Effector memory CD8-positive, alpha-beta T cell (primary cell): ENCODE measurements at regions not wholly inside any gene's neighbourhood (a gene's known extent, or its start where the extent isn't known, plus 50 kb on each side); places are given as distances from the start of the nearest gene placed in this dataset.
"Not testable (repeated sequence)": the region's sequence is repeated elsewhere in the genome, so short reads cannot be mapped to it uniquely, and the experiment has no call there.

Source experiments
- ATAC-seq: fragments of 150-1000 bp; cut with Tn5 transposase; replicated peaks from 2 replicates; pipeline ENCODE4 v1.10.0; 2021; ENCODE audit warnings: mild to moderate bottlenecking, moderate library complexity
- DNase-seq, 3 experiments: peaks; one replicate each; pipeline ENCODE4 v3.0.0; 2021
- H3K27ac Mint-ChIP-seq, 2 donors: one replicate each; pipeline ENCODE4 v1.8.0; 2022; ENCODE audit warnings: mild to moderate bottlenecking in 2 of 2, mixed read lengths in 2 of 2, moderate library complexity in 2 of 2
- H3K27me3 Mint-ChIP-seq, 2 donors: one replicate each; pipeline ENCODE4 v1.8.0; 2022; ENCODE audit warnings: mixed read lengths in 2 of 2
- H3K36me3 Mint-ChIP-seq: one replicate; pipeline ENCODE4 v1.8.0; 2022; ENCODE audit warnings: mild to moderate bottlenecking, moderate library complexity, mixed read lengths; ENCODE audit not compliant: insufficient read depth
- H3K4me1 Mint-ChIP-seq, 2 donors: one replicate each; pipeline ENCODE4 v1.8.0; 2022; ENCODE audit warnings: low read depth in 2 of 2, mixed read lengths in 2 of 2
- H3K4me3 Mint-ChIP-seq, 2 donors: one replicate each; pipeline ENCODE4 v1.8.0; 2022; ENCODE audit warnings: mild to moderate bottlenecking in 2 of 2, mixed read lengths in 2 of 2, moderate library complexity in 2 of 2
- H3K9me3 Mint-ChIP-seq, 2 donors: one replicate each; pipeline ENCODE4 v1.8.0; 2022; ENCODE audit warnings: mixed read lengths in 2 of 2

DNA sequence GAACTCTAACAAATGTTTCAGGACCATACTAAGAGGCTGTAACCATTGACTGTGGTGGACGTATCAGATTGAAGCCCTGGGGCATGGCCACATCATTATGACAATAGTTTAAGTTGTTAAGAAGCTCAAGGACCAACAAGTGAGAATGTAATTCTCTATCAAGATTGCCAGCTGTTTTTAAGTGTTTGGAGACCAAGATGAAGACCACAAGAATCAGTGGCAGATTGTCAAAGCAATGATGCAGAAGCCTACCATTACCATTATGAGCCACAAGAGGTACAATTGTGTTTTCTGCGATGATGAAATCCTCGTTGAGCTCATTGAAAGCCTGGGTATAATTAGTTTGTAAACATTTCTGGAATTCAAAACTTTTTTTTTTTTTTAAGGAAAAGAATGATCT, 261.1 kb upstream of the ZEB2 start:
- no peak overlapping the region for H3K4me3 Mint-ChIP-seq
- no peaks in the 10 kb centered on the region for H3K9me3 Mint-ChIP-seq
- H3K36me3 Mint-ChIP-seq: no peaks in the 10 kb centered on the region
- peaks cover 9 to 14% of the 10 kb centered on the region in 2 donors for H3K27me3 Mint-ChIP-seq
- ATAC-seq (no peak), DNase-seq (no peak)
- no peak overlapping the region for H3K27ac Mint-ChIP-seq
- H3K4me1 Mint-ChIP-seq: no peaks in the 10 kb centered on the region

- Mint-ChIP-seq H3K27me3 (peaks cover 5 to 9% of the 10 kb centered on the region in 2 donors), H3K4me1 (no peaks in the 10 kb centered on the region), H3K27ac (no peak overlapping the region), H3K36me3 (no peaks in the 10 kb centered on the region), H3K9me3 (no peaks in the 10 kb centered on the region), H3K4me3 (no peak overlapping the region)
- ATAC-seq (no peak), DNase-seq (no peak)
Observed at GRCh38 chr2:144776766-144777165, 256.8 kb upstream of the ZEB2 start.

GRCh38 chr2:144774809-144775208, 254.9 kb upstream of the ZEB2 start:
- Mint-ChIP-seq H3K27me3 (peaks cover 15 to 18% of the 10 kb centered on the region in 2 donors), H3K4me3 (no peak overlapping the region), H3K9me3 (no peaks in the 10 kb centered on the region), H3K36me3 (no peaks in the 10 kb centered on the region), H3K4me1 (no peaks in the 10 kb centered on the region), H3K27ac (no peak overlapping the region)
- no peak for DNase-seq
- ATAC-seq: no peak

- Mint-ChIP-seq H3K36me3 (no peaks in the 10 kb centered on the region), H3K4me3 (no peak overlapping the region), H3K27ac (no peak overlapping the region), H3K9me3 (no peaks in the 10 kb centered on the region), H3K4me1 (no peaks in the 10 kb centered on the region), H3K27me3 (peaks cover 20 to 35% of the 10 kb centered on the region in 2 donors)
- ATAC-seq (no peak), DNase-seq (no peak)
Observed at GRCh38 chr2:144771348-144771747, 251.4 kb upstream of the ZEB2 start.

GRCh38 chr2:144770616-144771230, 250.8 kb upstream of the ZEB2 start:
- Mint-ChIP-seq H3K27me3 (peaks cover 19 to 35% of the 10 kb centered on the region in 2 donors), H3K4me1 (no peaks in the 10 kb centered on the region), H3K9me3 (no peaks in the 10 kb centered on the region), H3K27ac (no peak overlapping the region), H3K4me3 (no peak overlapping the region), H3K36me3 (no peaks in the 10 kb centered on the region)
- ATAC-seq: no peak
- DNase-seq: no peak

DNA sequence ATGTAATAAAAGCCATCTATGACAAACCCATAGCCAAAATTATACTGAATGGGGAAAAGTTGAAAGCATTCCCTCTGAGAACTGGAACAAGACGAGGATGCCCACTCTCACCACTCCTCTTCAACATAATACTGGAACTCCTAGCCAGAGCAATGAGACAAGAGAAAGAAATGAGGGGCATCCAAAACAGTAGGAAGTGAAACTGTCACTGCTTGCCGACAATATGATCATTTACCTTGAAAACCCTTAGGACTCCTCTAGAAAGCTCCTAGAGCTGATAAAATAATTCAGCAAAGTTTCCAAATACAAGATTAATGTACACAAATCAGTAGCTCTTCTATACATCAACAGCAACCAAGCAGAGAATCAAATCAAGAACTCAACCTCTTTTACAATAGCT, 241.0 kb upstream of the ZEB2 start:
- H3K9me3 Mint-ChIP-seq, H3K4me3 Mint-ChIP-seq, H3K36me3 Mint-ChIP-seq, ATAC-seq, DNase-seq, H3K4me1 Mint-ChIP-seq, H3K27ac Mint-ChIP-seq: not testable (repeated sequence)
- peaks cover 8 to 12% of the 10 kb centered on the region in 2 donors for H3K27me3 Mint-ChIP-seq

- Mint-ChIP-seq H3K4me3 (no peak overlapping the region), H3K27me3 (peaks cover 8 to 12% of the 10 kb centered on the region in 2 donors), H3K9me3 (peaks cover 0 to 4% of the 10 kb centered on the region in 2 donors), H3K4me1 (no peaks in the 10 kb centered on the region), H3K36me3 (peaks cover 5% of the 10 kb centered on the region), H3K27ac (no peak overlapping the region)
- no peak for ATAC-seq
- DNase-seq: no peak
Observed at GRCh38 chr2:144759746-144760145, 239.8 kb upstream of the ZEB2 start.

DNA sequence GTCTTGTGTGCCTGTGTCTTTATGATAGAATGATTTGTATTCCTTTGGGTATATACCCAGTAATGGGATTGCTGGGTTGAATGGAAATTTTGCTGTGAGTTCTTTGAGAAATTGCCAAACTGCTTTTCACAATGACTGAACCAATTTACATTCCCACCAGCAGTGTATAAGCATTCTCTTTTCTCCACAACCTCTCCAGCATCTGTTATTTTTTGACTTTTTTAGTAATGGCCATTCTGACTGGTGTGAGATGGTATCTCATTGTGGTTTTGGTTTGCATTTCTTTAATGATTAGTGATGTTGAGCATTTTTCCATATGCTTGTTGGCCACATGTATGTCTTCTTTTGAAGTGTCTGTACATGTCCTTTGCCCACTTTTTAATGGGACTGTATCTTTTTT, 238.3 kb upstream of the ZEB2 start:
- ATAC-seq, H3K9me3 Mint-ChIP-seq, H3K4me1 Mint-ChIP-seq, H3K36me3 Mint-ChIP-seq, H3K4me3 Mint-ChIP-seq, H3K27ac Mint-ChIP-seq, DNase-seq: not testable (repeated sequence)
- peaks cover 8 to 12% of the 10 kb centered on the region in 2 donors for H3K27me3 Mint-ChIP-seq

DNA sequence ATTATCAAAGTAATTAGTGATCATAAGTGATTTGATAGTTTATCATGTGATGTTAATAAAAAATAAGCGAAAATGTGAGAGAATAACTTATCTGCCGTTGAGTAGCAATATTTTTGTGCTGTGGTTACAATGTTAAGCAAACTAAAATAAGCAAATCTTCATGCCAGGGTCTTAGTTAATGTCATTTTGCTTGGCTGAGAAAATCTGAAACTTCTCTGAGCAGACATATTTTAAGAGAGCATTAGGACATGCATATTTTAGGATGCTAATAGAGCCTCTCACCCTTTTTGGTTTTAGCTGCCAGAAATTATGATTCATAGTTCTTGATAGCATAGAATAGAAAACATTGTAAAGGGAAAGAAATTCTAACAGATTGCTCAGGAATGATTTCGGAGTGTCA, 233.5 kb upstream of the ZEB2 start:
- Mint-ChIP-seq H3K36me3 (peaks cover 5% of the 10 kb centered on the region), H3K4me1 (no peaks in the 10 kb centered on the region), H3K27ac (no peak overlapping the region), H3K27me3 (peaks cover 0 to 7% of the 10 kb centered on the region in 2 donors), H3K4me3 (no peak overlapping the region), H3K9me3 (peaks cover 0 to 6% of the 10 kb centered on the region in 2 donors)
- ATAC-seq: no peak
- no peak for DNase-seq

GRCh38 chr2:144751142-144751905, 231.4 kb upstream of the ZEB2 start:
- Mint-ChIP-seq H3K4me3 (no peak overlapping the region), H3K9me3 (peaks cover 5 to 6% of the 10 kb centered on the region in 2 donors), H3K4me1 (no peaks in the 10 kb centered on the region), H3K36me3 (no peaks in the 10 kb centered on the region), H3K27ac (no peak overlapping the region), H3K27me3 (no peaks in the 10 kb centered on the region)
- ATAC-seq: no peak
- DNase-seq: no peak

- no peak overlapping the region for H3K27ac Mint-ChIP-seq
- no peak for ATAC-seq
Observed at GRCh38 chr2:144749188-144749587, 229.3 kb upstream of the ZEB2 start.

GRCh38 chr2:144748443-144748842, 228.5 kb upstream of the ZEB2 start:
- Mint-ChIP-seq H3K27me3 (no peaks in the 10 kb centered on the region), H3K9me3 (peaks cover 5 to 9% of the 10 kb centered on the region in 2 donors), H3K27ac (peak overlapping the region in 1 of 2 donors; percentile 45), H3K4me3 (no peak overlapping the region), H3K4me1 (no peaks in the 10 kb centered on the region), H3K36me3 (no peaks in the 10 kb centered on the region)
- DNase-seq: no peak
- no peak for ATAC-seq

More at GRCh38 chr2:144749188-144749587, 229.3 kb upstream of the ZEB2 start:
- H3K4me3 Mint-ChIP-seq: no peak overlapping the region
- DNase-seq: no peak
- H3K9me3 Mint-ChIP-seq: peaks cover 5 to 9% of the 10 kb centered on the region in 2 donors
- no peaks in the 10 kb centered on the region for H3K36me3 Mint-ChIP-seq
- no peaks in the 10 kb centered on the region for H3K4me1 Mint-ChIP-seq
- H3K27me3 Mint-ChIP-seq: no peaks in the 10 kb centered on the region

DNA sequence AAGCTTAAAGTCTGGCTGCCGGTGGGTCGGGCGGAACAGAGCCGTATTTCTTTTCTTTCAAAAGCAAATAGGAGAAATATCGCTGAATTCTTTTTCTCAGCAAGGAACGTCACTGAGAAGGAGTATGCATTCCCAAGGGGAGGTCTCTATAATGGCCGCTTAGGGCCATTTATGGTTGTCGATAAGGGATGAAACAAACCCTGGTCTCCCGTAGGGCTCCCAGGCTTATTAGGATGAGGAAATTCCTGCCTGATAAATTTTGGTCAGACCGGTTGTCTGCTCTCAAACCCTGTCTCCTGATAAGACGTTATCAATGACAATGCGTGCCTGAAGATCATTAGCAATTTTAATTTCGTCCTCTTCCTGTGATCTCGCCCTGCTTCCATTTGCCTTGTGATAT, 227.7 kb upstream of the ZEB2 start:
- ATAC-seq (no peak), DNase-seq (no peak)
- Mint-ChIP-seq H3K27me3 (no peaks in the 10 kb centered on the region), H3K4me1 (no peaks in the 10 kb centered on the region), H3K4me3 (no peak overlapping the region), H3K36me3 (no peaks in the 10 kb centered on the region), H3K9me3 (peaks cover 5 to 9% of the 10 kb centered on the region in 2 donors), H3K27ac (no peak overlapping the region)

DNA sequence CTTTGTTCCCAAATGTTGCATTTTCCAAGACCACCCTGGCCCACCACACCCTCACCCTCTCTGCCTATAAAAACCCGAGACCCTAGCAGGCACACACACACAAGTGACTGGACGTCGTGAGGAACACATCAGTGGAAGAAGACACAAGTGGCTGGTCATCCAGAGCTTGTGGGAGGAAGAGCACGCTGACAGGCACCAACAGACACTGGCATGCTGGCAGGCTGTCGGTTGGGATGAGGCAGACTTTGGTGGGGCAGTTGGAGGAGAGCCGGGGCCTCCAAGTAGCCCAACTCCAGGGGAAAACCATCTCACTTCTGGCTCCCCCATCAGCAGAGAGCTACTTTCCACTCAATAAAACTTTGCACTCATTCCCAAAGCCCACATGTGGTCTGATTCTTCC, 225.5 kb upstream of the ZEB2 start:
- DNase-seq (no peak), ATAC-seq (no peak)
- Mint-ChIP-seq H3K36me3 (no peaks in the 10 kb centered on the region), H3K4me3 (no peak overlapping the region), H3K9me3 (peaks cover 3 to 9% of the 10 kb centered on the region in 2 donors), H3K27me3 (no peaks in the 10 kb centered on the region), H3K27ac (no peak overlapping the region), H3K4me1 (no peaks in the 10 kb centered on the region)
